GM12872 (cell line): ENCODE measurements at regions not wholly inside any gene's neighbourhood (a gene's known extent, or its start where the extent isn't known, plus 50 kb on each side); places are given as distances from the start of the nearest gene placed in this dataset.

ENCODE experiments used
- TF ChIP-seq, protein P1 (sequence below): IDR thresholded peaks from 3 replicates; pipeline ENCODE4 v1.5.1; 2011; ENCODE audit warnings: low read depth, mild to moderate bottlenecking, low read length, moderate library complexity; ENCODE audit not compliant: insufficient read depth

DNA sequence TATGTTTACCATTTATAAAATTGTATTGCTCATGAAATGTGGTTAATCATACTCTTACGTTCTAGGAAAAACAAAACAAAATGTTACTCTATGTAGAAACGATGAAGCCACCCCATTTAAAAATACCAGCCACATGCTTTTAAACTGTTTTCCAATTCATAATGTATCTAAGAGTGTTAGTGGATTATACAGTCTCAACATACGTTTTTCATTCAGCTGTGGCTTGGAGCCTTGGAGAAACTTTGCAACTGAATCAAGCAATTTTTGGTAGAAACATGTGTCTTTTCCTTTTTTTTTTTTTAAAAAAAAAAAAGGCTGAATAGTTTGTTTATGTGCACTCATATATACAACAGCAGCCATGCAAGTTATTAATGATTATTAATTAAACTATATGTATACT lies 378.0 kb upstream of the SEMA3D start:
- TF ChIP-seq, protein P1, sequence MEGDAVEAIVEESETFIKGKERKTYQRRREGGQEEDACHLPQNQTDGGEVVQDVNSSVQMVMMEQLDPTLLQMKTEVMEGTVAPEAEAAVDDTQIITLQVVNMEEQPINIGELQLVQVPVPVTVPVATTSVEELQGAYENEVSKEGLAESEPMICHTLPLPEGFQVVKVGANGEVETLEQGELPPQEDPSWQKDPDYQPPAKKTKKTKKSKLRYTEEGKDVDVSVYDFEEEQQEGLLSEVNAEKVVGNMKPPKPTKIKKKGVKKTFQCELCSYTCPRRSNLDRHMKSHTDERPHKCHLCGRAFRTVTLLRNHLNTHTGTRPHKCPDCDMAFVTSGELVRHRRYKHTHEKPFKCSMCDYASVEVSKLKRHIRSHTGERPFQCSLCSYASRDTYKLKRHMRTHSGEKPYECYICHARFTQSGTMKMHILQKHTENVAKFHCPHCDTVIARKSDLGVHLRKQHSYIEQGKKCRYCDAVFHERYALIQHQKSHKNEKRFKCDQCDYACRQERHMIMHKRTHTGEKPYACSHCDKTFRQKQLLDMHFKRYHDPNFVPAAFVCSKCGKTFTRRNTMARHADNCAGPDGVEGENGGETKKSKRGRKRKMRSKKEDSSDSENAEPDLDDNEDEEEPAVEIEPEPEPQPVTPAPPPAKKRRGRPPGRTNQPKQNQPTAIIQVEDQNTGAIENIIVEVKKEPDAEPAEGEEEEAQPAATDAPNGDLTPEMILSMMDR: no peak

DNA sequence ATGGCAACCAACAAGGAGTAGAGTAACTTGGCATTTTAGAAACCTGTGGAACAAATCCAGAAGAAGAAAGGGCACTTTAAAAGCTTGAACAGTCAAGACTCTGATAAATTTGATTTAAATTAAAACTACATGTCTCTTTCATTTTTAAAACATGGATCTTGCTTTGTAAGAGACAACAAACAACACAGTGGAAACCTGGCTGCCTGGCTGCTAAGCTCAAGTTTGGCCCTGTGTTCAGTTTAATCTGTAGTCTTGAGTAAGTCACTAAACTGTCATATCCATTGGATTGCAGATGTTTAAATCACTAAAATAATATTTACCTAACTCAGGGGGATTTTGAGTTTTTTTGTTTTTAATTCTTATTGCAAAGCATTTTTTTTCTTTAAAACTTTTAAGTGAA lies 374.9 kb upstream of the SEMA3D start:
- TF ChIP-seq, protein P1: no peak

DNA sequence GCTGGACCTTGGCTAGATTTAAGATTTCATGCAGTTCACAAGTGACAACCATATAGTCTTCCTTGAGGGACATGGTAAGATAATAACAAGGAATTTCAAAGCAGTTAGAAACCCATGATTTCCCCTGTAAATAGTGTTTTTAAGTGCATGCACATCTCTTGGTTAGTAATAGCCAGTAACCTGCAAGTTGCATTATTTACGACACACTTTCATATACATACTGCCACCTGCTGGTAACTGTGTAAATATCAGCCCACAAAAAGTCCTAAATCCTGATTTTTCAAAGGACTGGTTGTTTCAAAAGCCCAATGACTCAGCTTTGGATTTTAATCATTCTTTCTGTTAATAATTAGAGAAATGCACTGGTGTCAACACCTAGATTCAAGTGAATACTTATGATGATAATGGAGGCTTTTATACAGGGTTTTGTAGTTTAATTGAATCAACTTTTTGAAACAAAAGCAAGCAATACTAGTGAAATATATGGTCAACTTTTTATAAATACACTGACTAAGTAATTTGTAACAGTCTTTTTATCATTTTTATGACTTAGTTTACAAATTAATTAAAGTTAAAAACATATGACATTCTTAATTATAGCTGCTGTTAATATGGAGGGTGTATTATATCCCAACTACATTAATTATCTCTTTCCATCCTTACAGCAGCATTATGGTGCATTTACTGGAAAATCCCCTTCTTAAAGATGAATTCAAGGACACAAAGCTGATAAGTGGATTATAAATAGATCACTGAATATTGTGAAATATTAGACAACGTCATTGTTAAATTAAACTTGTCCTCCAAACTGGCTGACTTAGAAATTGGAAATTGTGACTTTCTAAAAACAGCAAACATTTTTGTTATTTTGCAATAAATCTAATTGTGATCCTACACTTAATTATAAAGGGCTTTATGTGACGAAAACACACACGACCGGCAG lies 367.7 kb upstream of the SEMA3D start:
- TF ChIP-seq, protein P1: peak; percentile 61

DNA sequence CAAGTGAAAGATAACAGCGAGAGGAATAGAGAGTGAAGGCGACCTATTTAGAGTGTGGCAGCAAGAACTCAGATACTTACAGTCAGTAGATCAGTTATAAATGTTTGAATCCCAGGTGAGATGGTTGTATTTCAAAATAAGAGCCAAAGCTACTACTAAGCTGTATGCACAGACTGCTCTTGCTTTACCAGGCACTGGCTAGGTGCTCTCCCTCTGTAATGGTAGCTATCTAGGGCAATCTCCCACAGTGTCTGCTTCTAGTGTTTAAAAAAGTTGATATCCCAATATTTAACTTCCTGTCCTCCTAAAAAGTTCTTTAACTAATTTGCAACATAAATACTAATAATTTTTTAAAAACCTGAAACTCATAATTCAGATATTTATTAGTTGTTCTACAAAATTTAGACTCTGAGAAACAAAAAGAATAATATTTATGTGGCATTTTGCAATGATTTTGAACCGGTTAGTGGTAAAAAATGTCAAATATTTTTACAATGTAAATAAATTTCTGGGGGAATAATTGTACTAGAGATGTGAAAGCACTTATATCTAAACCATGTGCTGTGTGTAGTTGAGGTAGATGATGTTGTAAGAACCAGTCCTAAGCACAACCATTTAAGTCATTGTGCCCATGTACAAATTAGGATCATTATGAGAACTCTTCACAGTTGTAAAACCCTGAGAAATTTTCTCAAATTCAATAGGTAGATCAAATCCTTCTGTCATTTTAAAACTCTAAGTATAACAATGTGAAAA lies 349.3 kb upstream of the SEMA3D start:
- TF ChIP-seq, protein P1: no peak

DNA sequence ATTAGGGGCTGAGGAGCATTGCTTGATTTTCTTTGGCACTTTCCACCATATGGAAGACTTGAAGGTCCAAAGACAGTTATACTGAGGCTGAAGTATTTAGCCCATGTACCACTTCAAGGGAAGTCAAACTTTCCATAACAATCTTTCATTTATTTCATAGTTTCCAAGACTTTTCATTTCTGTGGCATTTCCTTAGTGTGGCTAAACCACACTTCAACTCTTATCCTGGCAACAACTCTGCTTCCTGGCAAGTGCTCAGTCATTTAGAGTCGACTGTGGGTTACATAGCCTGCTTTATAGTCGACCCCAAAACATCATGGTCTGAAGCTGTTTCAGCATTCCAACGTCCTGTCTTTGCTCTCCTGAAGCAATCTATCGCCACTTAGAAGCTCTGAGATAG lies 343.0 kb upstream of the SEMA3D start:
- TF ChIP-seq, protein P1: no peak

DNA sequence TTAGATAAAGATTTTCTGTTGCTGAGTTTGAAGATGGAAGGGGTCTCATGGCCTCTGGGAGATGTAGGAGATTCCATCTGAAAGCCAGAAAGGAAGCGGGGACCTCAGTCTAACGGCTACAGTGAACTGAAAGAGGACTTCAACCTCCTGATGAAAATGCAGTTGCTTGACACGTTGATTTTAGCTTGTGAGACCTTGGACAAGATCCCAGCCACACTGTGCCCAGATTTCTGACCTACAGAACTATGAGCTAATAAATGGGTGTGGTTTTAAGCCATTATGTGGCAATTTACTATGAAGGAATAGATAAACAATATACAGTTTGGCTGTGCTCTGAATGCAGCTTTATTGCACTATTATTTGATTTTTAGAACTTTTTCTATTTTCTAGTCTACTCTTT lies 342.3 kb upstream of the SEMA3D start:
- TF ChIP-seq, protein P1: no peak

DNA sequence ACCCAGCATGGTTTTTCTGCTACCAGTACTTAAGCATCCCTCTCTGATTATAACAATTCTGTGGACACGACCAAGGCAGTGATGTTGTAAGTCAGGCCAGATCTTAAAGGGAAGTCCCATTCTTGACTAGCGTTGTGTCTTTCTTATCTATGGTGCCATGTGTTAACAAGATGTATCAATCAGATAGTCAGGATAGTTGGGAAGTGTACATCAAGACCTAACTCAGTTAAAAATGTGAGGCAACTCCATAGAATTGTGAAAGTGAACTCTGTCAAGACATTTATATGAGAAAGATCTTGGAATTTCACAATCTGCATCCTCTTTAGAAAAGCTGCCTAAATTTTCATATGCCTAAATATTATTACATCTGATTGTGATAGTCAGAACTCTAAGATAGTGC lies 341.7 kb upstream of the SEMA3D start:
- TF ChIP-seq, protein P1: no peak
